K562 (cell line): ENCODE measurements at regions not wholly inside any gene's neighbourhood (a gene's known extent, or its start where the extent isn't known, plus 50 kb on each side); places are given as distances from the start of the nearest gene placed in this dataset.

Source experiments
- ATAC-seq: fragments of 200-7000 bp; cut with Tn5 transposase; 3 replicates; pipeline ENCODE4 v1.9.1; 2020; ENCODE audit warnings: moderate library complexity
- BruUV-seq: library from RNA; stranded (reverse); fragments of 400-500 nt; replicated peaks from 2 replicates; lab custom pipeline; 2021; lab: Mats Ljungman, UMichigan
- CTCF ChIA-PET: fragments of 300-600 bp; formaldehyde crosslinking; extraction: SDS; loops from one replicate; lab custom pipeline; 2021; ENCODE audit warnings: low intra/inter-chr PET ratio; lab: Yijun Ruan, JAX
- POLR2A ChIA-PET: fragments of 300-600, 350-650 bp; sonication (Branson Sonifier 250); formaldehyde crosslinking; extraction: SDS; loops from one replicate; lab custom pipeline; 2021; ENCODE audit warnings: antibody characterized with exemption, inconsistent platforms; lab: Yijun Ruan, JAX
- DNase-seq, 4 experiments: peaks; one replicate each; pipeline versions ENCODE4 v3.0.0 to v3.0.0-alpha.2; 2011 to 2018; ENCODE audit warnings: low spot score in 3 of 4, mixed read lengths in 3 of 4; ENCODE audit errors: extremely low read depth in 1 of 4
- FAIRE-seq: peaks from 2 replicates; lab custom pipeline; 2011; peaks lifted over from hg19 to GRCh38; lab: Jason Lieb, UNC
- H2AFZ ChIP-seq: 2 replicates; pipeline ENCODE4 v1.6.0; 2011; ENCODE audit warnings: low read depth, low read length, control low read depth, inconsistent platforms
- H3K27ac ChIP-seq: fragments of 200-600 bp; 3 replicates; pipeline ENCODE4 v1.8.0; 2011; ENCODE audit warnings: low read depth, mild to moderate bottlenecking, control low read depth, inconsistent platforms, low read length, moderate library complexity, mixed read lengths; ENCODE audit errors: extremely low read depth
- H3K27me3 ChIP-seq, 2 experiments: fragments of 300-600 bp in 1 of 2; 2 replicates in 1 of 2; 3 replicates in 1 of 2; pipeline versions ENCODE4 v1.6.0 to v1.8.0; 2011; ENCODE audit warnings: inconsistent platforms in 2 of 2, low read length in 2 of 2, mild to moderate bottlenecking in 1 of 2, mixed read lengths in 1 of 2, moderate library complexity in 1 of 2; ENCODE audit not compliant: control insufficient read depth in 2 of 2, insufficient read depth in 2 of 2
- H3K36me3 ChIP-seq: fragments of 300-600 bp; 3 replicates; pipeline ENCODE4 v1.8.0; 2011; ENCODE audit warnings: mild to moderate bottlenecking, low read length, inconsistent platforms; ENCODE audit not compliant: control insufficient read depth, insufficient read depth
- H3K4me1 ChIP-seq, 2 experiments: fragments of 200-600 bp in 1 of 2; replicated peaks in 1 of 2; 2 replicates in 1 of 2; 3 replicates in 1 of 2; pipeline versions ENCODE4 v1.5.1 to v1.8.0; 2011; ENCODE audit warnings: inconsistent platforms in 2 of 2, low read length in 2 of 2, mild to moderate bottlenecking in 1 of 2, mixed read lengths in 1 of 2, moderate library complexity in 1 of 2; ENCODE audit not compliant: control insufficient read depth in 2 of 2, insufficient read depth in 2 of 2
- H3K4me2 ChIP-seq: 2 replicates; pipeline ENCODE4 v1.6.1; 2011; ENCODE audit warnings: low read length, control low read depth, inconsistent platforms, mixed read lengths; ENCODE audit not compliant: insufficient read depth
- H3K4me3 ChIP-seq: fragments of 200-600 bp; sonication (generic), shearing (Covaris generic); 2 replicates; pipeline ENCODE4 v1.5.1; 2016; ENCODE audit warnings: control low read depth, inconsistent platforms
- H3K79me2 ChIP-seq: fragments of 200-600 bp; 3 replicates; pipeline ENCODE4 v1.8.0; 2011; ENCODE audit warnings: low read length, inconsistent platforms; ENCODE audit not compliant: control insufficient read depth, insufficient read depth
- H3K9ac ChIP-seq, 2 experiments: 2 replicates each; pipeline versions ENCODE4 v1.6.0 to v1.6.1; 2011; ENCODE audit warnings: low read depth in 2 of 2, low read length in 2 of 2, control low read depth in 1 of 2, inconsistent platforms in 1 of 2, mild to moderate bottlenecking in 1 of 2, mixed read lengths in 1 of 2; ENCODE audit not compliant: insufficient read depth in 1 of 2
- H3K9me1 ChIP-seq: one replicate; pipeline ENCODE4 v1.6.0; 2011; ENCODE audit warnings: inconsistent platforms, mild to moderate bottlenecking, low read length, moderate library complexity; ENCODE audit not compliant: control insufficient read depth, insufficient read depth
- H3K9me3 ChIP-seq: replicated peaks from 2 replicates; pipeline ENCODE4 v1.5.1; 2011; ENCODE audit warnings: low read depth, low read length, inconsistent platforms; ENCODE audit not compliant: control insufficient read depth, insufficient read depth
- H4K20me1 ChIP-seq: replicated peaks from 2 replicates; pipeline ENCODE4 v1.6.1; 2011; ENCODE audit warnings: low read length, inconsistent platforms, mixed read lengths; ENCODE audit not compliant: control insufficient read depth, insufficient read depth
- BACH1 ChIP-seq: fragments of 200-800 bp; sonication (Bioruptor generic); IDR thresholded peaks from 2 replicates; pipeline ENCODE4 v1.6.1; 2016; ENCODE audit warnings: missing genetic modification characterization, missing compliant biosample characterization
- CCAR2 ChIP-seq: fragments of 200-400 bp; formaldehyde crosslinking; IDR thresholded peaks from 2 replicates; pipeline ENCODE4 v1.6.1; 2017; ENCODE audit warnings: mild to moderate bottlenecking, low read depth, low read length
- CREBBP ChIP-seq: IDR thresholded peaks from one replicate; pipeline ENCODE4 v1.6.1; 2012; ENCODE audit warnings: low read depth, mild to moderate bottlenecking, control low read depth, inconsistent platforms, low read length
- ETS2 ChIP-seq: IDR thresholded peaks from 2 replicates; pipeline ENCODE4 v1.6.1; 2016; ENCODE audit warnings: borderline replicate concordance, missing genetic modification characterization, mild to moderate bottlenecking, moderate library complexity, missing compliant biosample characterization; ENCODE audit not compliant: poor library complexity, severe bottlenecking
- FOXP1 ChIP-seq: sonication (generic); formaldehyde crosslinking; IDR thresholded peaks from 2 replicates; pipeline ENCODE4 v1.8.0; 2022; ENCODE audit warnings: mild to moderate bottlenecking, missing genetic modification reagents
- HEY1 ChIP-seq: fragments of 250-450 bp; sonication (Bioruptor Pico); IDR thresholded peaks from 2 replicates; pipeline ENCODE4 v1.5.0; 2020; ENCODE audit warnings: mild to moderate bottlenecking, moderate library complexity, borderline replicate concordance
- HNRNPK ChIP-seq: fragments of 200-400 bp; formaldehyde crosslinking; IDR thresholded peaks from one replicate; pipeline ENCODE4 v1.6.1; 2018; ENCODE audit warnings: mild to moderate bottlenecking, low read depth, low read length; ENCODE audit not compliant: poor library complexity, severe bottlenecking
- PHB2 ChIP-seq: fragments of 450-650 bp; IDR thresholded peaks from 2 replicates; pipeline ENCODE4 v1.6.1; 2017; ENCODE audit warnings: low read depth
- POLR2B ChIP-seq: fragments of 450-650 bp; IDR thresholded peaks from 2 replicates; pipeline ENCODE4 v1.6.1; 2018; ENCODE audit warnings: low read depth; ENCODE audit not compliant: partially characterized antibody
- RCOR1 ChIP-seq, 2 experiments: IDR thresholded peaks; 2 replicates each; pipeline ENCODE4 v1.6.1; 2012; ENCODE audit warnings: low read depth in 2 of 2, low read length in 2 of 2, borderline replicate concordance in 1 of 2, improper control_type of control experiment in 1 of 2
- RNF2 ChIP-seq: sonication (generic); IDR thresholded peaks from 2 replicates; pipeline ENCODE4 v1.6.1; 2016
- SIX5 ChIP-seq, 2 experiments: IDR thresholded peaks; 2 replicates each; pipeline ENCODE4 v1.6.1; 2011; ENCODE audit warnings: low read length in 2 of 2, borderline replicate concordance in 1 of 2, low read depth in 1 of 2, mild to moderate bottlenecking in 1 of 2, moderate library complexity in 1 of 2; ENCODE audit not compliant: insufficient read depth in 1 of 2
- ZNF165 ChIP-seq: fragments of 250-450 bp; sonication (Bioruptor Pico); IDR thresholded peaks from 2 replicates; pipeline ENCODE4 v1.4.0; 2020; ENCODE audit warnings: borderline replicate concordance
- WGBS: fragments of 100-300 bp; shearing (Covaris generic); methylation state at CpG from one replicate; pipeline ENCODE4 v1.1.6; 2016; ENCODE audit warnings: low coverage, mixed read lengths; ENCODE audit not compliant: insufficient coverage; ENCODE audit errors: missing lambda C conversion rate; 5-methylcytosine and 5-hydroxymethylcytosine counted together
- in situ Hi-C: fragments of 300-500 bp; cut with MboI; formaldehyde crosslinking; loops from 4 replicates; pipeline ENCODE4 v1.15.0; 2018; ENCODE audit warnings: inconsistent platforms, mixed read lengths
- intact Hi-C: fragments of 100-400 bp; cut with micrococcal nuclease; formaldehyde crosslinking; loops from 2 replicates; pipeline ENCODE4 v1.14.2; 2022
- TF ChIP-seq, protein P1 (sequence below): sonication (generic); formaldehyde crosslinking; IDR thresholded peaks from 2 replicates; pipeline ENCODE4 v1.8.0; 2022; ENCODE audit warnings: mild to moderate bottlenecking, low read depth, missing genetic modification reagents
- TF ChIP-seq, protein P2 (sequence below): sonication (generic); formaldehyde crosslinking; IDR thresholded peaks from 2 replicates; pipeline ENCODE4 v1.8.1; 2023; ENCODE audit warnings: mild to moderate bottlenecking, missing genetic modification reagents
- TF ChIP-seq, protein P3 (sequence below): fragments of 250-450 bp; sonication (Bioruptor Pico); IDR thresholded peaks from 2 replicates; pipeline ENCODE4 v1.9.0; 2021; ENCODE audit warnings: mild to moderate bottlenecking, inconsistent platforms

DNA sequence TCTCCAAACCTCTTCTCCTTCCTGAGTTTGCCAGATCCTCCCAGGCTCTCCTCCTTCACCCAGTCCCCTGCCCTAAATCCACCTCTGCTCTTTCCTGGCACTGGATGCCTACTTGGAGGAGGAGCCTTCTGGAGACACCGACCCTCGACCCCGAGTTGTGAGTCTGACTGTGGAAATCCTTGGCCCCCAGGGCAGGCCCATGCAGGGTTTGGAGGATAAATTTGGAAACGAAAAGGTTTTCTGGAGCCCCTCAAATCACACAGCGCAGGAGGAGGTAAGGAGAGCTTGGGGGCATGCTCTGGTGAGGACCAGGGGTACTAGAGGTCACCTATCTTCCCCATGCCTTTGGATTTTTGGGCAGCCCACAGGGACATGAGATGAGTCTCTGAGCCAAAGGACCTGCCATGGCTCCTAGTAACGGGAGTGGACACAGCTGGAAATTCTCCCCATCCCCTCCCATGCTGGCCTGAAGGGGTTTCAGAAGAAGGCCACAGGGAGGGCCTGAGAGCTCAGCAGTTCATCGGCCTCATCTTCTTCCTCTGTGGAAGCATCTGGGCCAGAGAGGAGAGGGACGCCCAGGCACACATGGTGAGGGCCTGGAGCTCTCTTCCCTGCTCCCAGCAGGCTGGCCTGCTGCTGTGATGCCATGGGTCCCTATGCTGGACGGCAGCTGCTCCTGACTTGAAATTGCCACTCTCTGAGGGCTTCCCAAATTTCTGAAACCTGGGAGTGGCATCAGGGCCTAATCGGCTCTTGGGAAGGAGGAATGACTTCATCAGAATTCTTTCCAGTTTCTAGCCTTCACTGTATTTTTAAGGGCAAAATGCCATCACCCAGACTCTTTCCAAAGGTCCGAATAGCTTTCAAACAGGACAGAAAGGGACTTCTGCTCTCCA lies 68.6 kb upstream of the ITGA11 start (continued):
- no peak for TF ChIP-seq HNRNPK
- no peak for TF ChIP-seq PHB2
- no peak for TF ChIP-seq FOXP1 (CRISPR knock-in tag)
- no peak for TF ChIP-seq ETS2 (tag)

- H3K79me2 ChIP-seq = no peaks in the 10 kb centered on the region
- no peaks in the 10 kb centered on the region for H3K36me3 ChIP-seq
- DNase-seq = no peak
- in situ Hi-C loops = no loop called here
- H3K4me1 ChIP-seq = no peaks in the 10 kb centered on the region; a peak in 1 of 5 replicates
- H3K4me3 ChIP-seq = no peak overlapping the region
- TF ChIP-seq CREBBP = no peak
- TF ChIP-seq RNF2 = no peak
- TF ChIP-seq SIX5 (IDR thresholded peaks at IDR 0.05; ENCODE audit: borderline replicate concordance in 1 of 2, insufficient read depth in 1 of 2, low read depth in 1 of 2, low read length in 2 of 2) = no peak
- TF ChIP-seq, protein P1, sequence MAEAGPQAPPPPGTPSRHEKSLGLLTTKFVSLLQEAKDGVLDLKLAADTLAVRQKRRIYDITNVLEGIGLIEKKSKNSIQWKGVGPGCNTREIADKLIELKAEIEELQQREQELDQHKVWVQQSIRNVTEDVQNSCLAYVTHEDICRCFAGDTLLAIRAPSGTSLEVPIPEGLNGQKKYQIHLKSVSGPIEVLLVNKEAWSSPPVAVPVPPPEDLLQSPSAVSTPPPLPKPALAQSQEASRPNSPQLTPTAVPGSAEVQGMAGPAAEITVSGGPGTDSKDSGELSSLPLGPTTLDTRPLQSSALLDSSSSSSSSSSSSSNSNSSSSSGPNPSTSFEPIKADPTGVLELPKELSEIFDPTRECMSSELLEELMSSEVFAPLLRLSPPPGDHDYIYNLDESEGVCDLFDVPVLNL (CRISPR knock-in tag) = no peak
- no peak for TF ChIP-seq HEY1 (CRISPR knock-in tag)
- TF ChIP-seq, protein P2, sequence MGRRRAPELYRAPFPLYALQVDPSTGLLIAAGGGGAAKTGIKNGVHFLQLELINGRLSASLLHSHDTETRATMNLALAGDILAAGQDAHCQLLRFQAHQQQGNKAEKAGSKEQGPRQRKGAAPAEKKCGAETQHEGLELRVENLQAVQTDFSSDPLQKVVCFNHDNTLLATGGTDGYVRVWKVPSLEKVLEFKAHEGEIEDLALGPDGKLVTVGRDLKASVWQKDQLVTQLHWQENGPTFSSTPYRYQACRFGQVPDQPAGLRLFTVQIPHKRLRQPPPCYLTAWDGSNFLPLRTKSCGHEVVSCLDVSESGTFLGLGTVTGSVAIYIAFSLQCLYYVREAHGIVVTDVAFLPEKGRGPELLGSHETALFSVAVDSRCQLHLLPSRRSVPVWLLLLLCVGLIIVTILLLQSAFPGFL (CRISPR knock-in tag) = no peak
- TF ChIP-seq ZNF165 (CRISPR knock-in tag) = no peak
- TF ChIP-seq BACH1 (tag) = no peak
- TF ChIP-seq CCAR2 = no peak
- no peak for TF ChIP-seq RCOR1 (IDR thresholded peaks at IDR 0.05; ENCODE audit: borderline replicate concordance in 1 of 2, low read depth in 2 of 2, low read length in 2 of 2)
- TF ChIP-seq, protein P3, sequence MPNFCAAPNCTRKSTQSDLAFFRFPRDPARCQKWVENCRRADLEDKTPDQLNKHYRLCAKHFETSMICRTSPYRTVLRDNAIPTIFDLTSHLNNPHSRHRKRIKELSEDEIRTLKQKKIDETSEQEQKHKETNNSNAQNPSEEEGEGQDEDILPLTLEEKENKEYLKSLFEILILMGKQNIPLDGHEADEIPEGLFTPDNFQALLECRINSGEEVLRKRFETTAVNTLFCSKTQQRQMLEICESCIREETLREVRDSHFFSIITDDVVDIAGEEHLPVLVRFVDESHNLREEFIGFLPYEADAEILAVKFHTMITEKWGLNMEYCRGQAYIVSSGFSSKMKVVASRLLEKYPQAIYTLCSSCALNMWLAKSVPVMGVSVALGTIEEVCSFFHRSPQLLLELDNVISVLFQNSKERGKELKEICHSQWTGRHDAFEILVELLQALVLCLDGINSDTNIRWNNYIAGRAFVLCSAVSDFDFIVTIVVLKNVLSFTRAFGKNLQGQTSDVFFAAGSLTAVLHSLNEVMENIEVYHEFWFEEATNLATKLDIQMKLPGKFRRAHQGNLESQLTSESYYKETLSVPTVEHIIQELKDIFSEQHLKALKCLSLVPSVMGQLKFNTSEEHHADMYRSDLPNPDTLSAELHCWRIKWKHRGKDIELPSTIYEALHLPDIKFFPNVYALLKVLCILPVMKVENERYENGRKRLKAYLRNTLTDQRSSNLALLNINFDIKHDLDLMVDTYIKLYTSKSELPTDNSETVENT (CRISPR knock-in tag) = no peak
- no peak for TF ChIP-seq POLR2B
- TF ChIP-seq, all 486 proteins: peak for 0
- Histone ChIP-seq H3K9me1 (no peaks in the 10 kb centered on the region), H3K27me3 (peaks cover 16 to 46% of the 10 kb centered on the region in 2 experiments; a peak in 4 of 5 replicates), H3K27ac (no peak overlapping the region), H4K20me1 (no peaks in the 10 kb centered on the region), H3K9me3 (no peaks in the 10 kb centered on the region), H3K4me2 (no peak overlapping the region), H3K9ac (no peak overlapping the region), H2AFZ (no peak overlapping the region)
- ChIA-PET CTCF (no interaction called here), POLR2A (no interaction called here)
- intact Hi-C loops = no loop called here
- WGBS = 0% methylated on average over 4 of the region's 4 CpGs
- FAIRE-seq = no peak
- no TSS peak for BruUV-seq
- ATAC-seq = no peak
These were observed 69.3 kb upstream of the ITGA11 start for GRCh38 chr15:68501259-68501591.
